ENCODE measurements at regions not wholly inside any gene's neighbourhood (a gene's known extent, or its start where the extent isn't known, plus 50 kb on each side); places are given as distances from the start of the nearest gene placed in this dataset.

DNA sequence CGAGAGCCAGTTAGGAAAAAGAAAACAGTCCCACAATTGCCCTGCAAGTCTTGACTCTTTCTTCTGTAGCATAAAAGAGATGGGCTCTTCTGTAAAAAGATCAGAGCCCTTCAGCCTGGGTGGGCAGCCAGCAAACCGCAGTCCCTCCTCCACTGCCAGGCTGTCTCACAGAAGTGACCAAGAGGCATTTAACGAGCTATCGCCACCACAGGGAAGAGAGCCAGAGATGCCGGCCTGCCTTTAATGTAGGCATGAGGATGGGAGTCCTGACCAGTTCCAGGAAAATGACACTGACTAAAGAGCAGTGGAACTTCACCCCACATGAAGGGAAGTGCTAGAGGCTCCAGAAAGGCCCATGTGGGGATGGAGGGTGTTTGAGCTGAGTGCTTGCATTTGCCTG is 264.6 kb downstream of the NDUFS4 start:
- Mint-ChIP-seq H3K9me3 (ENCODE audit: low read depth) (no peaks in the 10 kb centered on the region), H3K27ac (no peak overlapping the region), H3K36me3 (ENCODE audit: insufficient read depth) (no peaks in the 10 kb centered on the region), H3K27me3 (no peaks in the 10 kb centered on the region), H3K4me3 (ENCODE audit: low read depth) (no peak overlapping the region), H3K4me1 (ENCODE audit: low read depth) (no peaks in the 10 kb centered on the region)
- TF ChIP-seq, protein P1, sequence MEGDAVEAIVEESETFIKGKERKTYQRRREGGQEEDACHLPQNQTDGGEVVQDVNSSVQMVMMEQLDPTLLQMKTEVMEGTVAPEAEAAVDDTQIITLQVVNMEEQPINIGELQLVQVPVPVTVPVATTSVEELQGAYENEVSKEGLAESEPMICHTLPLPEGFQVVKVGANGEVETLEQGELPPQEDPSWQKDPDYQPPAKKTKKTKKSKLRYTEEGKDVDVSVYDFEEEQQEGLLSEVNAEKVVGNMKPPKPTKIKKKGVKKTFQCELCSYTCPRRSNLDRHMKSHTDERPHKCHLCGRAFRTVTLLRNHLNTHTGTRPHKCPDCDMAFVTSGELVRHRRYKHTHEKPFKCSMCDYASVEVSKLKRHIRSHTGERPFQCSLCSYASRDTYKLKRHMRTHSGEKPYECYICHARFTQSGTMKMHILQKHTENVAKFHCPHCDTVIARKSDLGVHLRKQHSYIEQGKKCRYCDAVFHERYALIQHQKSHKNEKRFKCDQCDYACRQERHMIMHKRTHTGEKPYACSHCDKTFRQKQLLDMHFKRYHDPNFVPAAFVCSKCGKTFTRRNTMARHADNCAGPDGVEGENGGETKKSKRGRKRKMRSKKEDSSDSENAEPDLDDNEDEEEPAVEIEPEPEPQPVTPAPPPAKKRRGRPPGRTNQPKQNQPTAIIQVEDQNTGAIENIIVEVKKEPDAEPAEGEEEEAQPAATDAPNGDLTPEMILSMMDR (IDR thresholded peaks at IDR 0.05; ENCODE audit: unreplicated experiment): no peak
- DNase-seq (ENCODE audit: low spot score, unreplicated experiment): no peak

DNA sequence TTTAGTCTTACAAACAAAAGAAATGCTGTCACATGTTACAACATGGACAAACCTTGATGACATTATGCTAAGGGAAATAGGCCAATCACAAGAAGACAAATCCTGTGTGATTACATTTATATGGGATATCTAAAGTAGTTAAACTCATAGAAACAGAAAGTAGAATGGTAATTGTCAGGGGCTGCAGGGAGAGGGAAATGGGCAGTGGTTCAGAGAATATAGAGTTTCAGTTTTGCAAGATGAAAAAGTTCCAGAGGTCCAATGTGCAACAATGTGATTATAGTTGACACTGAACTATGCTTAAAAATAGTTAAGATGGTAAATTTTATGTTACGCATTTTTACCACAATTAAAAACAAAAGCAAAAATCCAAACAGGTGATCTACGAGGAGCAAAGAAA is 265.5 kb downstream of the NDUFS4 start:
- H3K4me3 Mint-ChIP-seq (ENCODE audit: low read depth): no peak overlapping the region
- TF ChIP-seq, protein P1 (IDR thresholded peaks at IDR 0.05; ENCODE audit: unreplicated experiment): no peak
- no peaks in the 10 kb centered on the region for H3K36me3 Mint-ChIP-seq (ENCODE audit: insufficient read depth)
- H3K4me1 Mint-ChIP-seq (ENCODE audit: low read depth): no peaks in the 10 kb centered on the region
- no peak overlapping the region for H3K27ac Mint-ChIP-seq
- H3K9me3 Mint-ChIP-seq (ENCODE audit: low read depth): no peaks in the 10 kb centered on the region
- no peaks in the 10 kb centered on the region for H3K27me3 Mint-ChIP-seq
- DNase-seq (ENCODE audit: low spot score, unreplicated experiment): no peak

DNA sequence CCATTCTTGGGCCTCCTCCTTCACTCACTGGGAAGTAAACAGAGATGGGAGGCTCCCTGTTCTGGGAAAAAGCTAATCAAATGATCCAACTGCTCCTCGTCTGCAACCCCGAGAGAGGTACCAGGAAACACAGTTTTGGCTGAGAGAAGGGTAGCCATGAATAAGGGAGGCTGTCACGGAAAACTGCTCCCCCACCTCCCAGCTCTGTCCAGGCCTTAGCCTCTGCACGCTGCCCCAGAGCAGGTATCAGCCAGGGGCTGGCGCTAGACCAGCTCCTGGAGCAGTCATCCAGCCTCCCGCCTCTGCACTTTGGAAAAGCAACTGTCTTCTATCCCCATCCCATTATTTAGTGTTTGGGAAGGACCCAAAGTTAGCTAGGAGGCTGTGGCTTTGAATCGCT is 266.1 kb downstream of the NDUFS4 start:
- Mint-ChIP-seq H3K4me3 (ENCODE audit: low read depth) (no peak overlapping the region), H3K9me3 (ENCODE audit: low read depth) (peaks cover 5% of the 10 kb centered on the region), H3K27ac (no peak overlapping the region), H3K27me3 (no peaks in the 10 kb centered on the region), H3K36me3 (ENCODE audit: insufficient read depth) (no peaks in the 10 kb centered on the region), H3K4me1 (ENCODE audit: low read depth) (no peaks in the 10 kb centered on the region)
- TF ChIP-seq, protein P1 (IDR thresholded peaks at IDR 0.05; ENCODE audit: unreplicated experiment): no peak
- DNase-seq (ENCODE audit: low spot score, unreplicated experiment): no peak

DNA sequence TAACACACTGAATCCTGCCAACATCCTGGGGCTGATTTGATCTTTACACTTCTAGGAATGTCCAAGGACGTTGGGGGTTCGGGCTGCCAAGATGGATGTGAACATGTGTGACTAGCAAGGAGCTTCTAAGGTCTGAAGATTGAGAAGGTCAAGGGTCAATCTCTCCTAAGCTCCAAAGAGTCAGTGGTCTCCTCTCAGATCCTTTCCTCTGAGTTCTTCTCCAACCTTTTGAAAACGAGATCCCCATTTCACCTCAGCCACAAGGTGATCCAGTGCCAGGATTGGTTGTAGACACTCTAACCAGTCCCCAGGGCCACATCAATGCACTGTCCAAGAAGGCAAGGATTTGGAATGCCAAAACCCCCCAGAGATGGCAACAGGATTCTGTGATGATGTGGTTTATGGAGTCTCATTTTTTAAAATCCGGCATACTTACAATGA is 266.8 kb downstream of the NDUFS4 start:
- Mint-ChIP-seq H3K36me3 (ENCODE audit: insufficient read depth) (no peaks in the 10 kb centered on the region), H3K27ac (no peak overlapping the region), H3K4me1 (ENCODE audit: low read depth) (no peaks in the 10 kb centered on the region), H3K27me3 (no peaks in the 10 kb centered on the region), H3K4me3 (ENCODE audit: low read depth) (no peak overlapping the region), H3K9me3 (ENCODE audit: low read depth) (peaks cover 5% of the 10 kb centered on the region)
- TF ChIP-seq, protein P1 (IDR thresholded peaks at IDR 0.05; ENCODE audit: unreplicated experiment): no peak
- DNase-seq (ENCODE audit: low spot score, unreplicated experiment): no peak

DNA sequence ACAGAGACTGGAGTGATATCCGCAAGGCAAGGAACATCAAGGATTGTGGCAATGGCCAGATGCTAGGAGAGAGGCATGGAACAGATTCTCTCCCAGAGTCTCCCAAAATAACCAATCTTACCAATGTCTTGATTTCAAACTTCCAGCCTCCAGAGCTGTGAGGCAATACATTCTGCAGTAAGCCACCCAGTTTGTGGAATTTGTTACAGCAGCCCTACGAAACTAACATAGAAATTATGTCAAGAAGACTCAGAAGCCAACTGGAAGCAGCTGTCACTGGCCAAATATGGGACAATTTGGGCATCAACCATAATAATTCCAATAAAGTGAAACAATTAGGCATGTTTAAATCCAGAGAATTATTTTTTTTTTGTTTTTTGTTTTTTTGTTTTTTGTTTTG is 271.1 kb downstream of the NDUFS4 start:
- peaks cover 5% of the 10 kb centered on the region for H3K9me3 Mint-ChIP-seq (ENCODE audit: low read depth)
- no peaks in the 10 kb centered on the region for H3K36me3 Mint-ChIP-seq (ENCODE audit: insufficient read depth)
- H3K4me1 Mint-ChIP-seq (ENCODE audit: low read depth): no peaks in the 10 kb centered on the region
- TF ChIP-seq, protein P1 (IDR thresholded peaks at IDR 0.05; ENCODE audit: unreplicated experiment): no peak
- no peak for DNase-seq (ENCODE audit: low spot score, unreplicated experiment)
- no peak overlapping the region for H3K27ac Mint-ChIP-seq
- no peaks in the 10 kb centered on the region for H3K27me3 Mint-ChIP-seq
- no peak overlapping the region for H3K4me3 Mint-ChIP-seq (ENCODE audit: low read depth)

Data from progenitor cell of endocrine pancreas (in vitro differentiated cells).